GM18870 (cell line): ENCODE measurements at regions not wholly inside any gene's neighbourhood (a gene's known extent, or its start where the extent isn't known, plus 50 kb on each side); places are given as distances from the start of the nearest gene placed in this dataset.

Experiments used
- ATAC-seq: cut with Tn5 transposase; IDR thresholded peaks from one replicate; pipeline ENCODE4 v1.9.1; 2021; ENCODE audit warnings: moderate library complexity; ENCODE audit not compliant: unreplicated experiment

- ATAC-seq, result no peak
Measured at GRCh38 chr13:89748716-89749115, 1598.8 kb upstream of the MIR17HG start.

GRCh38 chr13:89749888-89750287 lies 1597.6 kb upstream of the MIR17HG start:
- no peak for ATAC-seq

GRCh38 chr13:89750371-89750770 lies 1597.1 kb upstream of the MIR17HG start:
- no peak for ATAC-seq

- no peak for ATAC-seq
Measured at GRCh38 chr13:89751432-89751930, 1596.0 kb upstream of the MIR17HG start.

GRCh38 chr13:89752394-89752793 lies 1595.1 kb upstream of the MIR17HG start:
- ATAC-seq, result no peak

- no peak for ATAC-seq
Measured at GRCh38 chr13:89755729-89756492, 1591.6 kb upstream of the MIR17HG start.

- no peak for ATAC-seq
Measured at GRCh38 chr13:89763005-89763404, 1584.5 kb upstream of the MIR17HG start.

GRCh38 chr13:89783221-89783755 lies 1564.2 kb upstream of the MIR17HG start:
- no peak for ATAC-seq

GRCh38 chr13:89784161-89784809 lies 1563.2 kb upstream of the MIR17HG start:
- no peak for ATAC-seq

- no peak for ATAC-seq
Measured at GRCh38 chr13:89786531-89786930, 1561.0 kb upstream of the MIR17HG start.

- ATAC-seq, result no peak
Measured at GRCh38 chr13:89790696-89791095, 1556.8 kb upstream of the MIR17HG start.

GRCh38 chr13:89791971-89792630 lies 1555.4 kb upstream of the MIR17HG start:
- ATAC-seq, result no peak

- no peak for ATAC-seq
Measured at GRCh38 chr13:89796196-89796595, 1551.3 kb upstream of the MIR17HG start.

GRCh38 chr13:89803839-89804238 lies 1543.6 kb upstream of the MIR17HG start:
- no peak for ATAC-seq

GRCh38 chr13:89806594-89806993 lies 1540.9 kb upstream of the MIR17HG start:
- no peak for ATAC-seq

GRCh38 chr13:89812856-89813255 lies 1534.6 kb upstream of the MIR17HG start:
- no peak for ATAC-seq

GRCh38 chr13:89816404-89816803 lies 1531.1 kb upstream of the MIR17HG start:
- ATAC-seq, result no peak

GRCh38 chr13:89822467-89822866 lies 1525.0 kb upstream of the MIR17HG start:
- ATAC-seq, result no peak

GRCh38 chr13:89827552-89827951 lies 1519.9 kb upstream of the MIR17HG start:
- no peak for ATAC-seq

- no peak for ATAC-seq
Measured at GRCh38 chr13:89828506-89828905, 1519.0 kb upstream of the MIR17HG start.

GRCh38 chr13:89831157-89831556 lies 1516.3 kb upstream of the MIR17HG start:
- ATAC-seq, result no peak

GRCh38 chr13:89832827-89833226 lies 1514.7 kb upstream of the MIR17HG start:
- no peak for ATAC-seq
